HG02610 (cell line): ENCODE measurements at regions not wholly inside any gene's neighbourhood (a gene's known extent, or its start where the extent isn't known, plus 50 kb on each side); places are given as distances from the start of the nearest gene placed in this dataset.
"Not testable (repeated sequence)": the region's sequence is repeated elsewhere in the genome, so short reads cannot be mapped to it uniquely, and the experiment has no call there.

Experiments used
- ATAC-seq: cut with Tn5 transposase; IDR thresholded peaks from one replicate; pipeline ENCODE4 v1.9.1; 2021; ENCODE audit warnings: mild to moderate bottlenecking, moderate library complexity; ENCODE audit not compliant: unreplicated experiment

DNA sequence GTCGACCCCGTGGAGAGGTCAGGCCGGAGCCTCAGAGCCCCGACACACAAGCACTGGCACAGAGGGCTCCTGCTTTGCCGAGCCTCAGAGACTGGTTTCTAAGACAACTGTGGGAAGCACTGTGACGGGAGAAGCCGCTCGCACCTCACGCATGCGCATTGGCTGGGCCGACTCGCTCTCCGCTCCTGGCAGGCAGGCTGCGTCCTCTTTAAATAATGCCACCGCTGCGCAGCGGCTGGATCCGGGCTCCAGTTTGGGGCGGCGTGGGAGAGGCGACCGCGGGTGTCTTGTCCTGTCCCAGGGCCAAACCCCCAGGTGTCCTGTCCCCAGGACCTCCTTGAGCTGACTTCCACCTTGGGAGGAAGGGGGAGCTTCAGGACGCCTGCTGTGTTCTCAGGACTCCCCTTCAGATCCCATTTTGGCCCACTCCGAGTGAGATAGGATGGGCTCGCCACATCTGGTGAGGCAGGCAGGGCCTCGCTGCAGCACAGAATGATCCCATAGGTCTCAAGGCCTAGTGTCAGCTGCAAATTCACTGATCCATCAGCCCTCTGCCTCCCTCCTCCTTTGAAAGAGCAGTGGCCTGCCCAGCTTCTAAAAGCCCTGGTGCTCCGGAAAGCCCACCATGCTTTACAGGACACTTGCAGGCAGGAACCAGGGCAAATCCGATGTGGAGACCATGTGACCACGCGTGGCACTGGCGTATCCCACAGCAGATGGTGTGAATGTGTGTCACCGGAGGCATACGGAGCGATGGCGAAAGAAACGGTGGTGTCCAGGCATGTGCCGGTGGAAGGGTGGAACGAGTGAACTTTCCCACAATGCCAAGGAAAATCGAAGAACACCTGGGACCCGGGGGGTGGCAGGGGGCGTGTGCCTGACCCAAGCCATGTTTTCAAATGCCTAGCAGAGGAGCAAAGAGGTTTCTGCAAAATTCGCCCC is 169.3 kb upstream of the ZNF337 start:
- ATAC-seq: no peak

DNA sequence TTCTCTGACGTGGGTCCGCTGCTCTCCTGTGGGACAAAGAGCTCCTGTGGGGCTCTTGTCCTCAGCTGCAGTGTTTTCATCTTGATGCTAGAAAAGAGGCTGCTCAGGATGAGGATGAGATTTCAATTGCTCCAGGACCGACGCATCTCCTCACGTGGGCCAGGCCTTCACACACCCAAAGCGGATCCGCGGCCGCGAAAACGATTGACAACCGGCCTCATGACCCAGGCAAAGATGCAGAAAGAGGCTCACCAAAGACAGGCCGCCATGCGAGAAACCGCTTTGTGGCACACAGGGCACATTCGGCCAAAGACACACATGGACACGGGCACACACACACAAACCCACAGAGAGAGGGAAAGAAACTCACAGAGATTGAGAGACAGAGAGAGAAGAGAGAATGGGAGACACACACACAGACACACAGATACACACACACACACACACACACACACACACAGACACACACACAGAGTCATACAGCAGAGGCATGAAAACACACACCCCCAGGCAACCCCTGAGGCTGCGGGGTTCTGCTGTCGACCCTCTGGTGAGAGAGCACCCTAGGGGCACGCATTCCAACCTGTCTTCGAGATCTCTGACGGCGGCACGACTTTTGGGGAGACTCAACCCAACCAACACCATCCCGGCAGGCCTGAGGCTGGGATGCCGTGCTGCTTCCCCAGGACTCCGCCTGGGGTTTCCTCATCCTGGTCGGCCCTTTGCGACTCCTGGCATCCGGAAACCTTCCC is 168.5 kb upstream of the ZNF337 start:
- ATAC-seq: not testable (repeated sequence)

DNA sequence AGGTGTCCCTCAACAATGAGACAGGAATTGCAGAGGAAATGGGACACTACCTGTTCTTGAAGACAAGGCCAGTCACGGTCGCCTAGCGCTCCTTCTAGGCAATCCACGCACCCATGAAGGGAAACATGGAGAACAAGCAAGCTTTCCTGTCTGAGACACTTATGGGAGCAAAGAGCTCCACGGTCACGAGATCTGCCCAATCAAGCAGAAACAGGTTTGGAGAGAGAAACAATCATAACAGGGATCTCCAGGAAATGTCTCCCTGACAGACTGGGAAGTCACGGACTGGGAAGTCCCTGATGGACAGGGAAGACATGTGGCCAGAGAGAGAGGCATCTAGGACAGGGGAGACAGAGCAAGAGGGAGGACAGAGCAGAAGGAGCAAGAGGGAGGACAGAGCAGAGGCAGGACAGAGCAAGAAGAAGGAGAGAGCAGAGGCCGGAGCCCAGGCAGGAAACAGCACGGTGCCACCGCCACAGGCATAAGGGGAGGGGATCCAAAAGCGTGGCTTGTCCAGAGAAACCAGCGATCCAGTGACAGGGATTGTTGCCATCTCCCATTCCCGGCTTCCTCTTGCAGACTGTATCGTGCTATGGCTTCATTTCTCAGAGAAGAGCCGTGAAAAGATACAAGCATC is 167.8 kb upstream of the ZNF337 start:
- ATAC-seq: no peak

DNA sequence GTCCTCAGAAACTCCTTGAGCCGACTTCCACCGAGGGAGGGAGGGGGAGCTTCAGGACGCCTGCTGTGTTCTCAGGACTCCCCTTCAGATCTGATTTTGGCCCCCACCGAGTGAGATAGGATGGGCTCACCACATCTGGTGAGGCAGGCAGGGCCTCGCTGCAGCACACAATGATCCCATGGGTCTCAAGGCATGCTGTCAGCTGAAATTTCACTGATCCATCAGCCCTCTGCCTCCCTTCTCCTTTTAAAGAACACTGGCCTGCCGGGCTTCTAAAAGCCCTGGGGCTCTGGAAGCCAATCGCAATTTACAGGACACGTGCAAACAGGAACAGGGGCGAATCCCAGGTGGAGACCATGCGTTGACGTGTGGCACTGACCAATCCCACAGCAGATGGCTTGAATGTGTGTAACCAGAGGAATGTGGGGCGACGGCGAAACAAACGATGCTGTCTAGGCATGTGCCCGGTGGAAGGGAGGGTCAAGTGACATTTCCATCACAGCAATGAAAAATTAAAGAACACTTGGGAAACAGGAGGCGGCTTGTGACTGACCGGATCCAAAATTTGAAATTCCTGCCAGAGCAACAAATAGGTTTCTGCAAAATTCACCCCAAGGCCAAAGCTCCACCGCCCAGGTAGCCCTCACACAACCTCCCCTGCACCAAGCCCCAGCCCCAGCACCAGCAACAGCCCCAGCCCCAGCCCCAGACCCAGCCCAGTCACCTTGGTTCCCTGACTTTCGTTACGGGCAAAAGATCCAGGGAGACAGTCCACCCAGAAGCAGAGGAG is 167.1 kb upstream of the ZNF337 start:
- no peak for ATAC-seq

DNA sequence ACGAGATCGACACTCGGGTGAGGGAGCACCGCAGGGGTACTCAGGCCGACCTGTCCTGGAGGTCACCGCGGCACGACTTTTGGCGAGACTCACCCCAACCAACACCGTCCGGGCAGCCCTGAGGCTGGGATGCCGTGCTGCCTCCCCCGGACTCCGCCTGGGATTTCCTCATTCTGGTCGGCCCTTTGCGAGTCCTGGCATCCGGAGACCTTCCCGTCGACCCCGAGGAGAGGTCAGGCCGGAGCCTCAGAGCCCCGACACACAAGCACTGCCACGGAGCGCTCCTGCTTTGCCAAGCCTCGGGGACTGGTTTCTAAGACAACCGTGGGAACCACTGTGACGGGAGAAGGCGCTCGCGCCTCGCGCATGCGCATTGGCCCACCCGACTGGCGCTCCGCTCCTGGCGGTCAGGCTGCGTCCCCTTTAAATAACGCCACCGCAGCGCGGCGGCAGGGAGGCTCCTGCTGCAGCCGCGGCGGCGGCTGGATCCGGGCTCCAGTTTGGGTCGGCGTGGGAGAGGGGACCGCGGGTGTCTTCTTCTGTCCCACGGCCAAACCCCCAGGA is 166.4 kb upstream of the ZNF337 start:
- peak; percentile 37 for ATAC-seq

DNA sequence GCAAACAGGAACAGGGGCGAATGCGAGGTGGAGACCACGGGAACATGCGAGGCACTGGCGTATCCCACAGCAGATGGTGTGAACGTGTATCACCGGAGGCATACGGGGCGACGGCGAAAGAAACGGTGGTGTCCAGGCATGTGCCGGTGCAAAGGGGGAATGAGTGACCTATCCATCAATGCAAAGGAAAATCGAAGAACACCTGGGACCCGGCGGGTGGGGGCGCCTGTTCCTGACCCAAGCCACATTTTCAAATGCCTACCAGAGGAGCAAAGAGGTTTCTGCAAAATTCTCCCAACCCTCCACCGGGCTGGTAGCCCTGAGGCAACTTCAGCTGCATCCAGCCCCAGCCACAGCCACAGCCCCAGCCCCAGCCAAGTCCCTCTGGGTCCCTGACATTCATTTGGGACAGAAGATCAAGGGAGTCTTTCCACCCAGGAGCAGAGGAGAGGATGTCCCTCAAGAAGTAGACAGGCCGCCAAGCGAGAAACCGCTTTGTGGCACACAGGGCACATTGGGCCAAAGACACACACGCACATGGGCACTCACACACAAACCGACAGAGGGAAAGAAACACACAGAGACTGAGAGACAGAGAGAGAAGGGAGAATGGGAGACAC is 164.0 kb upstream of the ZNF337 start:
- ATAC-seq: no peak

DNA sequence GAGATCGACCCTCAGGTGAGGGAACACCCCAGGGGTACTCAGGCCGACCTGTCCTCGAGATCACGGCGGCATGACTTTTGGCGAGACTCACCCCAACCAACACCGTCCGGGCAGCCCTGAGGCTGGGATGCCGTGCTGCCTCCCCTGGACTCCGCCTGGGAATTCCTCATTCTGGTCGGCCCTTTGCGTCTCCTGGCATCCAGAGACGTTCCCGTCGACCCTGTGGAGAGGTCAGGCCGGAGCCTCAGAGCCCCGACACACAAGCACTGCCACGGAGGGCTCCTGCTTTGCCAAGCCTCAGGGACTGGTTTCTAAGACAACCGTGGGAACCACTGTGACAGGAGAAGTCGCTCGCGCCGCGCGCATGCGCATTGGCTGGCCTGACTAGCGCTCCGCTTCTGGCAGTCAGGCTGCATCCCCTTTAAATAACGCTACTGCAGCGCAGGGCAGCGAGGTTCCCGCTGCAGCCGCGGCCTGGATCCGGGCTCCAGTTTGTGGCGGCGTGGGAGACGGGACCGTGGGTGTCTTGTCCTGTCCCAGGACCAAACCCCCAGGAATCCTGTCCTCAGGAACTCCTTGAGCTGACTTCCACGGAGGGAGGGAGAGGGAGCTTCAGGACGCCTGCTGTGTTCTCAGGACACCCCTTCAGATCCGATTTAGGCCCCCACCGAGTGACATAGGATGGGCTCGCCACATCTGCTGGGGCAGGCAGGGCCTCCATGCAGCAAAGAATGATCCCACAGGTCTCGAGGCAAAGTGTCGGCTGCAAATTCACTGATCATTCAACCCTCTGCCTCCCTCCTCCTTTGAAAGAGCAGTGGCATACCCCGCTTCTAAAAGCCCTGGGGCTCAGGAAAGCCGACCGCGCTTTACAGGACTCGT is 163.2 kb upstream of the ZNF337 start:
- ATAC-seq: peak; percentile 61

DNA sequence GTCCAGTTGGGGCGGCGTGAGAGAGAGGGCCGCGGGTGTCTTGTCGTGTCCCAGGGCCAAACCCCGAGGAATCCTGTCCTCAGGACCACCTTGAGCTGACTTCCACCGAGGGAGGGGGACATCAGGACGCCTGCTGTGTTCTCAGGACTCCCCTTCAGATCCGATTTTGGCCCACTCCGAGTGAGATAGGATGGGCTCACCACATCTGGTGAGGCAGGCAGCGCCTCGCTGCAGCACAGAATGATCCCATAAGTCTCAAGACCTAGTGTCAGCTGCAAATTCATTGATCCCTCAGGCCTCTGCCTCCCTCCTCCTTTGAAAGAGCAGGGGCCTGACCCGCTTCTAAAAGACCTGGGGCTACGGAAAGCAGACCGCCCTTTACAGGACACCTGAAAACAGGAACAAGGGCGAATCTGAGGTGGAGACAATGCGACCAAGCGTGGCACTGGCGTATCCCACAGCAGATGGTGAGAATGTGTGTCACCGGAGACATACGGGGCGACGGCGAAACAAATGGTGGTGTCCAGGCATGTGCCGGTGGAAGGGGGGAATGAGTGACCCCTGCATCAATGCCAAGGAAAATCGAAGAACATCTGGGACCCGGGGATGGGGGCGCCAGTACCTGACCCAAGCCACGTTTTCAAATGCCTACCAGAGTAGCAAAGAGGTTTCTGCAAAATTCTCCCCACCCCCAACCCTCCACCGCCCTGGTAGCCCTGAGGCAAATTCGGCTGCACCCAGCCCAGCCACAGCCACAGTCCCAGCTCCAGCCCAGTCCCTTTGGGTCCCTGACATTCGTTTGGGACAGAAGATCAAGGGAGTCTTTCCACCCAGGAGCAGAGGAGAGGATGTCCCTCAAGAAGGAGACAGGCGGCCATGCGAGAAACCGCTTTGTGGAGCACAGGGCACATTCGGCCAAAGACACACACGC is 162.1 kb upstream of the ZNF337 start:
- no peak for ATAC-seq

DNA sequence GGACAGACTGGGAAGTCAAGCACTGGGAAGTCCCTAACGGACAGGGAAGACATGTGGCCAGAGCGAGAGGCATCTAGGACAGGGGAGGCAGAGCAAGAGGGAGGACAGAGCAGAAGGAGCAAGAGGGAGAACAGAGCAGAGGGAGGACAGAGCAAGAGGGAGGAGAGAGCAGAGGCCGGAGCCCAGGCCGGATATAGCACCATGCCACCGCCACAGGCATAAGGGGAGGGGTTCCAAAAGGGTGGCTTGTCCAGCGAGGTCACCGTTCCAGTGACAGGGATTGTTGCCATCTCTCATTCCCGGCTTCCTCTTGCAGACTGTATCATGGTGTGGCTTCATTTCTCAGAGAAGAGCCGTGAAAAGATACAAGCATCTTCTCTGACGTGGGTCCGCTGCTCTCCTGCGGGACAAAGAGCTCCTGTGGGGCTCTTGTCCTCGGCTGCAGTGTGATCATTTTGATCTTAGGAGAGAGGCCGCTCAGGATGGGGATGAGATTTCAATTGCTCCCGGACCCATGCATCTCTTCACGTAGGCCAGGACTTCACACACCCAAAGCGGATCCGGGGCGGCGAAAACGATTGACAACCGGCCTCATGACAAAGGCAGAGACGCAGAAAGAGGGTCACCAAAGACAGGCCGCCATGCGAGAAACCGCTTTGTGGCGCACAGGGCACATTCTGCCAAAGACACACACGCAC is 160.6 kb upstream of the ZNF337 start:
- not testable (repeated sequence) for ATAC-seq

DNA sequence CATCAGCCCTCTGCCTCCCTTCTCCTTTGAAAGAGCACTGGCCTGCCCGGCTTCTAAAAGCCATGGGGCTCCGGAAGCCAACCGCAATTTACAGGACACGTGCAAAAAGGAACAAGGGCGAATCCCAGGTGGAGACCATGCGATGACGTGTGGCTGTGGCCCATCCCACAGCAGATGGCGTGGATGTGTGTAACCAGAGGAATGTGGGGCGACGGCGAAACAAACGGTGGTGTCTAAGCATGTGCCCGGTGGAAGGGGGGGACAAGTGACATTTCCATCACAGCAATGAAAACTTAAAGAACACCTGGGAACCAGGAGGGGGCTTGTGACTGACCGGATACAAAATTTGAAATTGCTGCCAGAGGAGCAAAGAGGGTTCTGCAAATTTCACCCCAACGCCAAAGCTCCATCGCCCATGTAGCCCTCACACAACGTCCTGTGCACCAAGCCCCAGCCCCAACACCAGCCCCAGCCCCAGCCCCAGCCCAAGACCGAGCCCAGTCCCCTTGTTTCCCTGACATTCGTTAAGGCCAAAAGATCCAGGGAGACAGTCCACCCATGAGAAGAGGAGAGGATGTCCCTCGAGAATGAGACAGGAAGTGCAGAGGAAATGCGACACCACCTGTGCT is 159.7 kb upstream of the ZNF337 start:
- ATAC-seq: no peak

DNA sequence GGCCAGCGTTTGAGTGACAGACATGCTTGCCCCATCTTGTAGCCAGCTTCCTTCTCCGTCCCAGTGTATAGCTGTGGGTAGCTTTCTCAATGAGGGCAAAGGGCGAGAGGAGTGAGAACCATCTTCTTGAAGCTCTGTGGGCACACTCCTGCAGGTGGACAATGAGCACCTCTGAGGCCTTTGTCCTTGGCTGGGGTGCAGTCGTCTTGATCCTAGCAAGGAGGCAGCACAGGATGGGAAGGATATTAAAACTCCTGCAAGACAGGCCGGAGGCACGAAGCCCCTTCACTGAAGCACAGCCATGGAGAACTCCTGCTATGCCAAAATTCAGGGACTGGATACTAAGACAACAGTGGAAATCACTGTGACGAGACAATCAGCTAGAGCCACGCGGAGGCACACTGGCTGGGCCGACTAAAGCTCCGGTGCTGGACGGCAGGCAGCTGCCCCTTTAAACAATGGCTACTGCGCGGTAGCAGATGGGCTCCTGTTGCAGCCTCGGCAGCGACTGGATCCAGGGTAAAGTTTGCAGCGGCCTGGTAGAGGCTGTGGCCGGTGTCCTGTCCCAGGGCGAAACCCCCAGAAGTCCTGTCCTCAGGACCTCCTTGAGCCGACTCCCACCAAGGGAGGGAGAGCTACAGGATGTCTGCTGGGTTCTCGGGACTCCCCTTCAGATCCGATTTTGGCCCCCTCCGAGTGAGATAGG is 159.0 kb upstream of the ZNF337 start:
- not testable (repeated sequence) for ATAC-seq

DNA sequence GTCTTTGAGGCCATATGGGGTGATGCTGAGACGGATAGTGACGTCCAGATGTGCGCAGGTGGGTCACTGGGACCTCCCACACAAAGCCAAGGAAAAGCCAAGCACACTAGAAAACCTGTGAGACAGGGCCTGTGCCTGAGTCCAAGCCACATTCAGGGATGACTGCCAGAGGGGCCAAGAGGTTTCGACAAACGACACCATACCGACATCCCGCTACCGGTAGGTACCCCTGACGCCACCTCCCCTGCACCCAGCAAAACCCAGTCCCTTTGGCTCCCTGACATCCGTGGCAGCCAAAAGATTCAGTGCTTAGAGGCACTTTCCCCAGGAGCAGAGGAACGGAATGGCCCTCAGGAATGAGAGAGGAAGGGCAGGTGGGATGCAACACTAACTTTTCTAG is 158.0 kb upstream of the ZNF337 start:
- not testable (repeated sequence) for ATAC-seq

DNA sequence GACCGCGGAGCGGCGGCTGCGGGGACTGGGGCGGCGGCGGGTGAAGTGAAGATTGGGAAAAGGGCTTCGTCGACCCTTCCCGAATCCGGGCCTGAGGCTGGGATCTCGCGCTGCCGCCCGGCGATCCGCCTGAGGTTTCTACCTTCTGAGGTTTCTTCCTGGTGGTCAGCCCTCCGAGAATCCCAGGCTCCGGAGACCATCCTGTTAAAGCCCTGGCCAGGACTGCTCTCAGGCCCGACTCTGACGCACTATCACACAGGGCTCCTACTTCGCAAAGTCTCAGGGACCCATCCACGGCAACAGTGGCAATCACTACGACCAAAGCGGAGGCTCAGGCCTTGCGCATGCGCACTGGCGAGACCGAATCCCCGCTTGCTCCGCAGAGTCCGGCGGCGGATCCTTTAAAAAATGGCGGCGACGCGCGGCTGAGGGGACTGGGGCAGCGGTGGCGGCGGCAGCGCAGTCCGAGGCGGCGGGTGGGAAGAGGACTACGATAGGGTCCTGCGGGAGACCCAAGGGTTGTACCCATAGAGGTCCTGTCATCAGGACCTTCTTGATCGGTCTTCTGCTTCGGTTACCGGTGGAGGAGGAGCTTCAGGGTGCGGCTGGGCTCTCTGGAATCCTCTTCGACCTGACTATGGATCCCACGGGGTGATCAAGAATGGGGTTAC is 157.2 kb upstream of the ZNF337 start:
- ATAC-seq: peak; percentile 61

DNA sequence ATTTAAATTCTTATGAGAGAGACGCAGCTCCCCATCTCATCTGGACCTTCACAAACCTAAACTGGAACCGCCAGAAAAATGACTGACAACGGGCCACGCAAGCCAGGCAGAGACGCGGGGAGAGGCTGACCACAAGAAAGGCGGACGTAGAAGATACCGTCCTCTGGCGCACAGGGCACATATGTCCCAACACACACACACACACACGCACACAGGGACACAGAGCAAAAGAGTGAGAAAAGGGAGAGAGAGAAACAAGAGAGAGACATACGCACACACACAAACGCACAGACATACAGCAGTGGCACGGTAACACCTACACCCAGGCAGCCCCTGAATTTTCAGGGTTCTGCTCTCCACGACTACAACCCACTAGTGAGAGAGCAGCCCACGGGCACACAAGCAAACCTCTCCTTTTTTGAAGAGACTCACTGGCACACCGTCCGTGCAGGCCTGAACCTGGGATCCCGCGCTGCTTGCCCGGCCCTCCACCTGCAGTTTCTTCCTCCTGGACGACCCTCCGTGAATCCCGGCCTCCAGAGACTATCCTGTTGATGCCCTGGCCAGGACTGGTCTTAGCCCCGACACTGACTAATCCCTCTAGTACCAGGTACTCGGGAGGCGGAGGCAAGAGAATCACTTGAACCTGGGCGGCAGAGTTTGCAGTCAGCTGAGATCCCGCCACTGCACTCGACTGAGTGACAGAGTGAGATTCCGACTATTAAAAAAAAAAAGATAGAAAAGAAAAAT is 156.5 kb upstream of the ZNF337 start:
- ATAC-seq: peak; percentile 11

DNA sequence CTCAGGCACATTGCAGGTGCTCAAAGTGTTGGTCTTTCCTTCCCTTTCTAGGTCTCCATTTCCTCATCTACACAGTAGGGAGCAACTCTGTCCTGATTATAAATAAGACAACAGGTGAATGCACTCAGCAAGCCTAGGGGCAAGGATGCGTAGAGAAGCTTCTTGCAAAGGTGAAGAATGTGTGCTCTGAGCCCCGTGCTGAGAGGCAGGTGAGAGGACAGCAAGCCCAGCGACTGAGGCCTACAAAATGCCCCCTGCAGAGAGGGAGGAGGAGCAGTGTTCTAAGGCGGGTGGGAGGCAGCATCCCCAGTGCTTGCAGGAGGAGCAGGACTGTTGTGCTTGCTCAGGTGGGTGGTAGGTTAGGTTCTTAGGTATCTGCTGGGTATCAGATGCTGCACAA is 153.5 kb upstream of the ZNF337 start:
- ATAC-seq: not testable (repeated sequence)
